Duodenal mucosa (tissue), 2 donors: ENCODE measurements at regions not wholly inside any gene's neighbourhood (a gene's known extent, or its start where the extent isn't known, plus 50 kb on each side); places are given as distances from the start of the nearest gene placed in this dataset.
"Not testable (repeated sequence)": the region's sequence is repeated elsewhere in the genome, so short reads cannot be mapped to it uniquely, and the experiment has no call there.

Experiments
- H3K27ac ChIP-seq: one replicate; pipeline ENCODE4 v1.7.0; 2013; ENCODE audit warnings: low read depth, low read length
- H3K27me3 ChIP-seq, 2 donors: one replicate each; pipeline ENCODE4 v1.7.0; 2013; ENCODE audit warnings: low read length in 2 of 2, control low read depth in 1 of 2; ENCODE audit not compliant: insufficient read depth in 2 of 2, control insufficient read depth in 1 of 2
- H3K36me3 ChIP-seq, 2 donors: one replicate each; pipeline ENCODE4 v1.7.0; 2013; ENCODE audit warnings: low read length in 2 of 2, control low read depth in 1 of 2; ENCODE audit not compliant: insufficient read depth in 2 of 2, control insufficient read depth in 1 of 2
- H3K4me1 ChIP-seq, 2 donors: one replicate each; pipeline ENCODE4 v1.7.0; 2013; ENCODE audit warnings: low read length in 2 of 2, control low read depth in 1 of 2; ENCODE audit not compliant: insufficient read depth in 2 of 2, control insufficient read depth in 1 of 2
- H3K4me3 ChIP-seq, 2 donors: one replicate each; pipeline ENCODE4 v1.7.0; 2013; ENCODE audit warnings: low read length in 2 of 2, low read depth in 1 of 2
- H3K9ac ChIP-seq, 2 donors: one replicate each; pipeline ENCODE4 v1.7.0; 2013; ENCODE audit warnings: low read length in 2 of 2, low read depth in 1 of 2
- H3K9me3 ChIP-seq, 2 donors: one replicate each; pipeline ENCODE4 v1.7.0; 2013; ENCODE audit warnings: low read length in 2 of 2, control low read depth in 1 of 2; ENCODE audit not compliant: control insufficient read depth in 1 of 2

GRCh38 chr4:104022226-104022625 is 302.4 kb upstream of the TACR3 start:
- no peak overlapping the region for H3K4me3 ChIP-seq
- H3K27me3 ChIP-seq = no peaks in the 10 kb centered on the region
- no peak overlapping the region for H3K27ac ChIP-seq
- H3K9ac ChIP-seq = no peak overlapping the region
- no peaks in the 10 kb centered on the region for H3K4me1 ChIP-seq
- H3K36me3 ChIP-seq = no peaks in the 10 kb centered on the region
- no peaks in the 10 kb centered on the region for H3K9me3 ChIP-seq

GRCh38 chr4:104020641-104021040 is 300.9 kb upstream of the TACR3 start:
- Histone ChIP-seq H3K4me1 (no peaks in the 10 kb centered on the region), H3K27me3 (no peaks in the 10 kb centered on the region), H3K4me3 (no peak overlapping the region), H3K36me3 (no peaks in the 10 kb centered on the region), H3K9ac (no peak overlapping the region), H3K9me3 (no peaks in the 10 kb centered on the region), H3K27ac (no peak overlapping the region)

- Histone ChIP-seq H3K4me3 (no peak overlapping the region), H3K9ac (no peak overlapping the region), H3K27ac (no peak overlapping the region), H3K36me3 (no peaks in the 10 kb centered on the region), H3K4me1 (no peaks in the 10 kb centered on the region), H3K27me3 (no peaks in the 10 kb centered on the region), H3K9me3 (no peaks in the 10 kb centered on the region)
These were observed 297.4 kb upstream of the TACR3 start for GRCh38 chr4:104017213-104017612.

- H3K36me3 ChIP-seq = no peaks in the 10 kb centered on the region
These were observed 295.9 kb upstream of the TACR3 start for GRCh38 chr4:104015680-104016079.

GRCh38 chr4:104010722-104011121 is 290.9 kb upstream of the TACR3 start:
- Histone ChIP-seq H3K4me3 (no peak overlapping the region), H3K9me3 (no peaks in the 10 kb centered on the region), H3K4me1 (no peaks in the 10 kb centered on the region), H3K27me3 (no peaks in the 10 kb centered on the region), H3K27ac (no peak overlapping the region), H3K36me3 (no peaks in the 10 kb centered on the region), H3K9ac (no peak overlapping the region)

More at GRCh38 chr4:104015680-104016079, 295.9 kb upstream of the TACR3 start:
- no peaks in the 10 kb centered on the region for H3K27me3 ChIP-seq
- no peak overlapping the region for H3K4me3 ChIP-seq
- no peak overlapping the region for H3K27ac ChIP-seq
- no peaks in the 10 kb centered on the region for H3K4me1 ChIP-seq
- H3K9me3 ChIP-seq = no peaks in the 10 kb centered on the region
- no peak overlapping the region for H3K9ac ChIP-seq

- H3K4me1 ChIP-seq = not testable (repeated sequence)
These were observed 282.5 kb upstream of the TACR3 start for GRCh38 chr4:104002318-104002717.

GRCh38 chr4:103998756-103999155 is 279.0 kb upstream of the TACR3 start:
- no peaks in the 10 kb centered on the region for H3K27me3 ChIP-seq
- H3K9me3 ChIP-seq = peaks cover 0 to 12% of the 10 kb centered on the region in 2 donors
- no peak overlapping the region for H3K9ac ChIP-seq

More at GRCh38 chr4:104002318-104002717, 282.5 kb upstream of the TACR3 start:
- H3K4me3 ChIP-seq, H3K36me3 ChIP-seq, H3K9ac ChIP-seq, H3K27ac ChIP-seq, H3K27me3 ChIP-seq: not testable (repeated sequence)
- peaks cover 0 to 12% of the 10 kb centered on the region in 2 donors for H3K9me3 ChIP-seq

GRCh38 chr4:103996637-103997036 is 276.9 kb upstream of the TACR3 start:
- H3K9ac ChIP-seq = no peak overlapping the region
- H3K4me1 ChIP-seq = no peaks in the 10 kb centered on the region
- H3K27ac ChIP-seq = no peak overlapping the region
- no peaks in the 10 kb centered on the region for H3K27me3 ChIP-seq
- H3K4me3 ChIP-seq = no peak overlapping the region
- no peaks in the 10 kb centered on the region for H3K36me3 ChIP-seq
- H3K9me3 ChIP-seq = peaks cover 0 to 4% of the 10 kb centered on the region in 2 donors

More at GRCh38 chr4:103998756-103999155, 279.0 kb upstream of the TACR3 start:
- no peak overlapping the region for H3K27ac ChIP-seq
- no peaks in the 10 kb centered on the region for H3K36me3 ChIP-seq
- no peak overlapping the region for H3K4me3 ChIP-seq
- H3K4me1 ChIP-seq = no peaks in the 10 kb centered on the region

GRCh38 chr4:103996064-103996463 is 276.3 kb upstream of the TACR3 start:
- no peak overlapping the region for H3K9ac ChIP-seq
- no peaks in the 10 kb centered on the region for H3K4me1 ChIP-seq
- H3K27ac ChIP-seq = no peak overlapping the region
- H3K36me3 ChIP-seq = no peaks in the 10 kb centered on the region
- no peak overlapping the region for H3K4me3 ChIP-seq
- H3K9me3 ChIP-seq = peaks cover 0 to 5% of the 10 kb centered on the region in 2 donors
- H3K27me3 ChIP-seq = no peaks in the 10 kb centered on the region

GRCh38 chr4:103994059-103994458 is 274.3 kb upstream of the TACR3 start:
- Histone ChIP-seq H3K27me3 (no peaks in the 10 kb centered on the region), H3K27ac (no peak overlapping the region), H3K9ac (no peak overlapping the region), H3K9me3 (peaks cover 0 to 5% of the 10 kb centered on the region in 2 donors), H3K4me1 (no peaks in the 10 kb centered on the region), H3K36me3 (no peaks in the 10 kb centered on the region), H3K4me3 (no peak overlapping the region)

- Histone ChIP-seq H3K9ac (no peak overlapping the region), H3K4me3 (no peak overlapping the region), H3K27me3 (no peaks in the 10 kb centered on the region), H3K27ac (no peak overlapping the region), H3K36me3 (no peaks in the 10 kb centered on the region), H3K4me1 (no peaks in the 10 kb centered on the region), H3K9me3 (no peaks in the 10 kb centered on the region)
These were observed 262.7 kb upstream of the TACR3 start for GRCh38 chr4:103982454-103982853.
